Endometrium (tissue), 2 donors: ENCODE measurements at regions not wholly inside any gene's neighbourhood (a gene's known extent, or its start where the extent isn't known, plus 50 kb on each side); places are given as distances from the start of the nearest gene placed in this dataset.

Source experiments
- FAIRE-seq: peaks from 2 replicates; lab custom pipeline; 2012; peaks lifted over from hg19 to GRCh38; lab: Jason Lieb, UNC
- donor health status: control.
- donor health status: control.

DNA sequence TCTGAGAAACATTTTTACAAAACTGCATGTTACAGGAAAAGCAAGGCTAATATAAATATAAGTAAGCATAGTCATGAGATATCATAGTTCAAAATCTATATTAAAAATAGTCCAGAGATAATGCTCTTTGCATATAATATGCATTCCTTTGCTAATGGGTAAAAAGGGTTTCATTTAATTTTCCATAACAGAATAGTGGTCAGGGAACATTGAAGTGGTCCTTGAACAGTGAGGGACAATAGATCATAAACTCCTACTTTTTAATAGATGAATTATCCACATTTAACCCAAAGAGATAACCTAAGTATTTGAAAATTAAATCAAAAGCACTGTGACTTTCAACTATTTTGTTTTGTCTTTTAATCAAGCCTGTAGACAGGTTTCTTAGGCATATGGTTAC is 243.1 kb upstream of the ADGRB3 start:
- FAIRE-seq, result no peak

DNA sequence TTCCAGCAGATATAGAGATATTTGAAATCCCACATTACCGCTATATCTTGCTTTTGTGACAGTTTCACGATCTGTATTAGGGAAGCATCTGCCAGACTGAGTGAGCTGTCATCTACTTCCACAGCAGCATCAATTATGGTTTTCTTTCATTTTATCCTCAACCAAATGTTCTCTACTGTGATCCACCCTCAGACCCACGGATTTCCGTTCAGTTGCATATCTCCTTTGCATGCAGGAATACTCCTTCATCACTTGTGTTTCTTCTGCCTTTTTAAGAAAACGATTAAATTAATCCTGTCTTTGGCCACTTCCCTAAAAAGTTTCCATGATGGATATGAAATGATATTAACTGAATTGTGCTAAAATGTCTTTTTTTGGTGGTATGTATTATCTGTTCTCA is 262.1 kb upstream of the ADGRB3 start:
- no peak for FAIRE-seq

DNA sequence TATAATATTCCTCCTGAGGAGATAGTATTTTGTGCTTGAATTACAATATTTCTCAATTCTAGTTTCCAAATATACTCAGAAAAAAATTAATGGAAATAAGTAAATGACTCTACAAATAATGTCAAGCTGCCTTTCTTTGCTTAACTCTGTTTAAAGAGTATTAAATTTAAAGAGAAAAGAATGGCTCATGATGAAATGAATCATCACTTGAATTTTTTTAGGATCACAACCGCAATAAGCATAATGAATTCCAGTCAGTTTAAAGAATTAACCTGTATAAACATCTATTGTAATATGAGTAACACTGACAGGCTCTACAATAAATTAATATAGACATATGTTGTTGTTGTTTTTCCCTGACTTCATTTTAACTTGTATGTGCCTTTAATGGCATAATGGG is 266.2 kb upstream of the ADGRB3 start:
- FAIRE-seq, result no peak

DNA sequence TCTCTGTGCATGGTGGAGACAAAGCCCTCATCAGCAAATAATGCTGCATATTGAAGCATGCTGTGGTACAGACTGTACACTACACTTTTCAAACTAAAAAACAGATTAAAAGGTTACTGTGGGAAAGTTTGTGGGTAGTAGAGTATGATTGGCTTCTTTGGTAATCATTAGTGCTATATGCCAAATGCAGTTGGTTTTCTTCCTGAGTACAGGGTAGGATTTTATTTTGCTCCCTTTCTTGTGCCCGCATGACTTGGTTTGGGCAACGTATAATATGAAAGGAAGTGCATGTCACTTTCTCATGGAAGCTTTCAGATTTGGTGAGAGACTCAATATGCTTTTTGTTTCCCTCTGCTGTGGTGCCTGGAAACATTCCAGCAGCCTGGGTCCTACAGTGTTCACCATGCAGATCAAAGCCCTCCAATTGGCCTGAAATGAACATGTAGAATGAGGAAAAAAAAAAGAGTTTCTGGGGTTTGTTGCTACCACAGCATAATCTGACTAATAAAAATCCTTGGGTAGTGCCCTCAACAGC is 270.7 kb upstream of the ADGRB3 start:
- no peak for FAIRE-seq

DNA sequence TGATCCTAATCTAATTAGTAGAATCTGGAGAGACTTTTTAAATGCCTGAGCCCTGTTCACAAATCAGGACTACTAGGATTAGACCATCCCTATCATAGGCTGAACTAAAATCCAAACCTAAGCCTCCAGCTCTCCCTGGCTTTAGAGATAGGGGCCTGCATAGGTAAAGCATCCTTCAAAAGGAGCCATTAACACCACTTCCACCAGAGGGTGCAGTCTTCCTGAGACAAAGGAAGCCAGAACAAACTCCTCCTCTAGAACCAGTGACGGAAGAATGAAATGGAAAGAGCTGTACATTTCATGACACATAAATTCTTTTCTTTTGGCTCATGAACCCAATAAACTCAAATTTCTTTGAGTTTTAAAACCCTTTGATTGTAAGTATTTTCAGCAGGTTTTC is 291.2 kb upstream of the ADGRB3 start:
- FAIRE-seq, result no peak

DNA sequence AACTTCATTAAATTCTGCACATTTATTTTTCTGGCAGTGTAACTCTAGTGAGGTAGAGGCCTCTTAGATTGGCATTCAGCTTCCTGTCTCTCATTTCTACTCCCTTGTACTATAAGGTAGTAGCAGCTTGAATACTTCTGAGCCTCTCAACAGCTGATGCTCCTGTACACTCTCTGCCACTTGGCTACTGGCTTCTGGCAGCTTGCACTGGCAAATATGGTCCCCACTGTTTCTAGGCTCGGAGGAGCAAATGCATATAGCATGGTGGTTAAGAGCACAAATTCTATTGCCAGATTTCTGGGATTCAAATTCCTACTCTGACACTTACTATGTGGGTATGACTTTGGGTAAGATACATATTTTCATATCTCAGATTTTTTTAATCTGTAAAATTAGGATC is 292.8 kb upstream of the ADGRB3 start:
- no peak for FAIRE-seq

DNA sequence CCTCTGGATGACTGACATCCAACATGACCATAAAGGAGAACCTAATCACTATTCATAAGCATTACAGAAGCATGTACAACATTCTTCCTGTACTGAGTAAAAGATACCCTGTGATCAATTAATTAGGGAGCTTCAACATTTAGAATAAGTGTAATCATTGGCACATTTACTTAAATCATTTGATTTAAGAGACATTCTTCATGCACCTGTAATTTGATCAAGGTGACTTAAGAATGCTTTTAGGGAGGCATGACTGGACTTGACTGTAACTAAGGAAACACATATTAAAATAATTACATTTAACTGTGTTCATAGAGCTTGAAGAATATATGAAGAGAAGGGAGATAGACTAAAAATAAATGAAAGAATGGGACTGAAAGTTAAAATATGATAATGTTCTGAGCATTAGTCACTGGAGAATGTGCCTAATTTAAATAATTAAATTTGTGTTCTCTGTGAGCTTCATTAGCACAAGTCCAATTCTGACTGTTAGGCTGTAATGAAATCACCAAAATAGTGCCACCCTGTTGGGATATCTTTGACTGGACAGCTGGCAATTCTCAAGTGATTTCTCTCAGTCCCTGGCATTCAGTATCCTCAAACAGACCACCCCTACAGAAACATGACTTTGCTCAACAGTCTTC is 295.5 kb upstream of the ADGRB3 start:
- FAIRE-seq, result no peak

DNA sequence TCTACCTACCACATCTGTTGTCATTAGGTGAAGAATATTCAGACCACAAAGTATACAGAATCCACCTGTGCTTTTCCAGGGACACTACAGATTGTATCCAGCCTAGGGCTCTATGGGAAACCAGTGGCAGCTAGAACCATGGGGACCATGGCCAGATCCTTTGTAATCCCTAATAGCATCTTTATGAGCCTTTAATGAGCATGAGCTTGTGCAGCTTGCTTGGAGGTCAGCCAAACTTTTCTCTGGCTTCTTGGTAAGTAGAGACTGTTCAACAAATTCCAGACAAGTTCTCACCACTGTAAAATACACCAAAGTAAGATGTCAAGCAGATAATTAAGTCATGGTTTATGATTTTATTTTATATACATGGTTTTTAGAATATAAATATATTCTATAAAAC is 301.6 kb upstream of the ADGRB3 start:
- no peak for FAIRE-seq

DNA sequence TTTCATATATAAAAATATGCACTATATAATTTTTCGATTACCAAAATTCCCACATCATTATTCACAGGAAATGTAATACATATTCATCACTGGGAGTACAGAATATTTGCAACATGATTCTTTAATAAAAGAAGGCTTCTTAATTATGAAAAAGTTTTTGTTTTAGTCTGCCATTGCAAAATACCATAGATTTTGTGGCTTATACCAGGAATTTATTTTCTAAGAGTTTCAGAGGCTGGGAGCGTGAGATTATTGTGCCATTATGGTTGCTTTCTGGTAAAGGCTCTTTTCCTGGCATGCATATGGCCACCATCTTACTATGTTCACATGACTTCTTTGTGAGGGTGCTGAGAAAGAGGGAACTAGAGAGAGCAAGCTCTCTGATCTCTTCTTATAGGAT is 306.9 kb upstream of the ADGRB3 start:
- no peak for FAIRE-seq

DNA sequence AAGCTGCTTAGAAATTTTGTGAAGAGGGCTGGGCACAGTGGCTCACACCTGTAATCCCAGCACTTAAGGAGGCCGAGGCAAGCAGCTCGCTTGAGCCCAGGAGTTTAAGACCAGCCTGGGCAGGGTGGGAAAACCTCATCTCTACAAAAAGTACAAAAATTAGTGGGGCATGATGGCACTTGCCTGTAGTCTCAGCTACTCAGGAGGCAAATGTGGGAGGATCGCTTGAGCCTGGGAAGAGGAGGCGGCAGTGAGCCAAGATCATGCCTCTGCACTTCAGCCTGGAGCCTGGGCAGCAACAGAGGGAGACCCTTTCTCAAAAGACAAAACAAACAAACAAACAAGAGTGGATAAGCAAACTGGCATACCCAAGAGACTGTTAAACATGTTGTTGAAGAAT is 308.3 kb upstream of the ADGRB3 start:
- no peak for FAIRE-seq

DNA sequence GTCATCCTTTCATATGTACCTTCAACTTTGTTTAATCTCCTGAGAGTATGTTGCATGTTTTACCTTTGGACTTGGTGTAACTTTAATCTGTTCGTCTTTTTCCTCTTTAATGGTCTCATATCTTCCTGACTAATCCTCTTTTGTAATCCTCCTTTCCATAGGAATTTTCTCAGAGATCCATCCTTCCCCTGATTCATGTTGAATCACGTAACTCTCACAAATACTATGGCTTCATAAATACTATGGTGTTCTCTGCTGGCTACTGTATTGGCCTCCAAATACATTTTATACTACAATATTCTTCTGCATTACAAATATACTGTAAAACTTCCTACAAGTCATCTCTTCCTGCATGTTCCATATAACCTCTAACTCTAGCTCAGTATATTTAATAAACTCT is 317.7 kb upstream of the ADGRB3 start:
- no peak for FAIRE-seq

DNA sequence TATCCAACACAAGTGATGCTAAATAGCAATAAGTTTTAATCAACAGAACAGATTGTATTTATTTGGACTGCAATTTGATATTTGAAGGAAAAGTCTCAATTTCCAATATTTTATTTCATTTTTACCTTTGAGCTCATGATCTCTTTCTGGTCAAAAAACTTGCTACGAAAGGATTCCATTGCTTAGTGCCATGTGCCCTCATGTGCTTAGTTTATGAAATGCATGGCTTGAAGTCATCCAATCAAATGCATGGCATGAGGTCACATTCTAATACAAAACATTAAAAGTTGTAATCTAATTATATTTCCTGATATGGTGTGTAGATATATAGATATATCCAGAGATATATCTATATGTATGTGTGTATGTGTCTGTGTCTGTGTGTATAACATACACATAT is 321.2 kb upstream of the ADGRB3 start:
- no peak for FAIRE-seq

DNA sequence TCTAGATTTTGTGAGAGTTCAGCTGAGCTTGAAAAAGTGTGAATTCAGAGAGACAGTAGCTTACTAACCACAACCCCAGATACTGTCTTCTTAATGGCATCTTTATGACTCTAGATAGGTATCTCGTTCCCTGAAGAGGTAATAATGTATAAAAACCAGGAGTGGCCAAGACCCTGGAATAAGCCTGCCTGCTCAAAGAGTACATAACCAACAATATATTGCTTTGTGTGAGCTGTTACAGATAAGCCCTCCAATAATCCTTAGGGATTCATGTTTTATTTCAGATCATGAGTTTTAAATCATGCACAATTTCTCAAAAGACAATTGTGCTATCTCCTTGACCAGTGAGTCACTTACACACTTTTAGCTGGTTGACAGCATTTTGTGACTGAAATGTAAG is 327.8 kb upstream of the ADGRB3 start:
- no peak for FAIRE-seq

DNA sequence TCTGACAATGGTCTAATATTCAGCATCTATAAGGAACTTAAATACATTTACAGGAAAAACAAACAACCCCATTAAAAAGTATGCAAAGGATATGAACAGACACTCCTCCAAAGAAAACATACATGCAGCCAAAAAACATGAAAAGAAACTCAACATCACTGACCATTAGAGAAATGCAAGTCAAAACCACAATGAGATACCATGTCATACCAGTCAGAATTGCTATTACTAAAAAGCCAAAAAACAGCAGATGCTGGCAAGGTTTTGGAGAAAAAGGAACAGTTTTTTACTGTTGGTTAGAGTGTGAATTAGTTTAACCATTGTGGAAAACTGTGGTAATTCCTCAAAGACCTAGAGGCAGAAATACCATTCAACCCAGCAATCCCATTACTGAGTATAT is 339.0 kb upstream of the ADGRB3 start:
- FAIRE-seq, result no peak

DNA sequence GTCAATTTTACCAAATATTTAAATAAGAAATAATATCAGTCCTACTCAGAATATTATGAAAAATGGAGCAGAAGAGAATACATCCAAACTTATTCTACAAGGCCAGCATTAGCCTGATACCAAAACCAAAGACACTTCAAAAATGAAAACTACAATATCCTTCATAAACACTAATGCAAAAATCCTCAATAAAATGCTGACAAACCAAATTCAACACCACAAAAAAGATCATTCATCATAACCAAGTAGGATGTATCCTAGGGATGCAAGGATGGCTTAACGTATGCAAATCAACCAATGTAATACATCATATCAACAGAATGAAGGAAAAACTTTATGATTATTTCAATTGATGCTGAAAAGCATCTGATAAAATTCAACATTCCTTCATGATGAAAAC is 352.4 kb upstream of the ADGRB3 start:
- no peak for FAIRE-seq

DNA sequence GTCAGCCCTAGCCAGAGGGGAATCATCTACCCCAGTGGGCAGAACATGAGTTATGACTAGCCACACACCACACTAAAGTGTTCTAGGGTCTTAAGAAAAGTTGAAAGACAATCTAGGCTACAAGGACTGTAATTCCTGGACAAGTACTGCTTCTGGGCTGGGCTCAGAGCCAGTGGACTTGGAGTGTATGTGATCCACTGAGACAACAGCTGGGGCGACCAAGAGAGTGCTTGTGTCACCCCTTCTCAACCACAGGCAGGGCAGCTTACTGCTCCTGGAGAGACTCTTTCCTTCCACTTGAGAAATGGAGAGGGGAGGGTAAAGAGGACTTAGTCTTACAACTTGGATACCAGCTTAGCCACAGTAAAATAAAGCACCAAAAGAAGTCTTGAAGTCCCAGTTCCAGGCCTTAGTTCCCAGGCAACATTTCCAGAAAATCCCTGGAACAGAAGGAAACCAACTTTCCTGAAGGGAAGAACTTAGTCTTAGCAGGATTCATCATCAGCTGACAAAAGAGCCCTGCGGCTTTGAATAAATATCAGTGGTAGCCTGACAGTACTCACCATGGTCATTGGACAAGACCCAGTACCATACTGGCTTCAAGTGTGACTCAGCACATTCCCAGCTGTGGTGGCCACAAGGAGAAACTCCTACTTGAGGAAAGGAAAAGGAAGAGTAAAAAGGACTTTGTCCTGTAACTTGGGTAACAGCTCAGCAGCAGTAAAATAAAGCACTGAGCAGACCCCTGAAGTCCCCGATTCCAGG is 355.1 kb upstream of the ADGRB3 start:
- FAIRE-seq, result no peak

DNA sequence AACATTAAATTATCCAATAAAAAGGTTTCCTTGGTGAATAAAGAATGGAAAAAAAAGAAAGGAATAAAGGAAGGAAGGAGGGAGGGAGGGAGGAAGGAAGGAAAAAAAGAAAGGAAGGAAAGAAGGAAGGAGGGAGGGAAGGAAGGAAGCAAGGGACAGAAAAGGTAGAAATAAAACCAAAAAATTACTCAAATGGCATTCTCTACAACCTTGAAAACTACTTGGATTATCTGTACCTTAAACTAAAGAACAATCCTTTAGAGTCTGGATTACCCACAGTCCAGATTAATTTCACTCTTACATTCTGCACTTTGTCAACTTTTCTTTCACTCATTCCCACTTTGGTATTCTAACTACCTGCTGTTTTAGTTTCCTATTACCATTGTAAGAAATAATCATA is 361.8 kb upstream of the ADGRB3 start:
- no peak for FAIRE-seq

DNA sequence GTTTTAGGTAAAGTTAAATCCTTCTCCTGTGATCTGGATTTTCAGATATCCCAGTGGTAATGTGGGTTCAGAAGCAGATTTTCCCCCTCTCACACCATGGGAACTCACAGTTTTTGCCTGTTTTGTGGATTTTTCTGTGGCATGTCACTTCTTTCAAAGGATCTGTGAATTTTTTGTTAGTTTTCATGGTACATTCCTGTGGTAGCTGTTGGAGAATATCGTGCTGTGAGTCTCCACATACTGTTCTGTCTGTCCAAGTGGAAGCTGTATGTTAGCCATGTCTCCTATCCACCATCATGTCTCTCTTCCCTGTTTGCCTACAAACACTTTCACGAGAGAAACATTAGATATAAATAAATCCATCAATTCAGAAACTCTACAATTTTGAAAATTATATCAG is 378.7 kb upstream of the ADGRB3 start:
- FAIRE-seq, result no peak

DNA sequence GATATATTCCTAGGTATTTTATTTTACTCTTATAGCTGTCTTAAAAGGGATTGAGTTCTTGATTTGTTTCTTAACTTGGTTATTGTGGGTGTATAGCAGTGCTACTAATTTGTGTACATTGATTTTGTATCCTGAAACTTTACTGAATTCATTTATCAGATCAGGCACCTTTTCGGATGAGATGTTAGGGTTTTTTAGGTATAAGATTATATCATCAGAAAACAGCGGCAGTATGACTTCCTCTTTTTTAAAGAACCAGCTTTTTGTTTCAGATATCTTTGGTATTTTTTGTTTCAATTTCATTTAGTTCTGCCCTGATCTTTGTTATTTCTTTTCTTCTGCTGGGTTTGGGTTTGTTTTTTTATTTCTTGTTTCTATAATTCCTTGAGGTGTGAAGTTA is 382.4 kb upstream of the ADGRB3 start:
- no peak for FAIRE-seq

DNA sequence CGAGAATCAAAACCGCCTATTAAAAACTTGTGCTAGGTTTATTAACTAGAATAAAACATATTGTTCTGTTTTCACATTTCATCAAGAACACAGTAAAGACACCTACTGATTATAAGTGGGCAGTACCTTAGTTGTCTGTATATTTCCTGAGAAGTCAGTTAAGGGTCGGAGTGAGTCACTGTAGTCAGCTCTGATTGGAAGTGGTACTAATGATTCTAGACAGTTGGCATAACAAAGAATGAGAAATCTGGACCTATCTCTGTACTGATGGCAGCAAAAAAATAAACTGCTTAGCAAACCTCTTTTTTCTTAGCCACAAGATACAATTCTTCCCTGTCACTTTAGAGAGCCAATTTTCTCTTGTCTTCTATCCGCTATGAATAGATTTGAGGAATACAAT is 387.3 kb upstream of the ADGRB3 start:
- FAIRE-seq, result no peak

DNA sequence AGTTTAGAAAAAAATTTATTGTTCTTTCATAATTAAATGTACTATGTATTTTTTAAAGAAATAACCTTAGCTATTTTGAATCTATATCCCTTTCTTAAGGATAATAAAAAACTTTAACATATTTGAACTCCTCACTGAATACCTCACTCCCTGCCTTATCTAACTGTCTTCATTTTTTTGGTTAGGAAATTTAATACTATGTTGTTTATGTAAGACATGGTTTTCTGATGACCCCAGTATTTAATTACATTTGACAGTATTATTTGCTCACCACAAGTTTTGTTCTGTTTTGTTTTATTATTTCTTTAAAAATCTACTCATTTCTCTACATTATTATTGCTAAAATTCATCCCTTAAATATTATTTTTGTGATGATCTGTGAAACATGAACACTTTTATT is 394.4 kb upstream of the ADGRB3 start:
- FAIRE-seq, result no peak

DNA sequence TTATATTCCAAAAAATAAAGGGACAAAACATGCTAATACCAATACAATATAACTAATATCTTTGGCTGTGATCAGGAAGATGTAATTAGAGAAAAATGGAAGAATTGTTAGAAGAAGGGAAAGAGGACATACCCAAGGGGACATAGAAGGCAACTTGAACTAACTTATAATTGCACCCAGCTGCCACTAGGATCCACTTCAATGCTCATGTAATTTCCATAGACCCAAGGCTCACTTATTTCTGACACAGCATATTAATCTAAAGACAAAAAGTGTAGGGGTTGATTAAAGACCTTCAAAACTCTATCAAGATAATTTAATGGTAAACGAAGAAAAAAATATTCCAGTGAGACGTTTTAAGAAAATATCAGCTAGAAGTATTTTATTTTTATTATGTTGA is 396.0 kb upstream of the ADGRB3 start:
- FAIRE-seq, result no peak

DNA sequence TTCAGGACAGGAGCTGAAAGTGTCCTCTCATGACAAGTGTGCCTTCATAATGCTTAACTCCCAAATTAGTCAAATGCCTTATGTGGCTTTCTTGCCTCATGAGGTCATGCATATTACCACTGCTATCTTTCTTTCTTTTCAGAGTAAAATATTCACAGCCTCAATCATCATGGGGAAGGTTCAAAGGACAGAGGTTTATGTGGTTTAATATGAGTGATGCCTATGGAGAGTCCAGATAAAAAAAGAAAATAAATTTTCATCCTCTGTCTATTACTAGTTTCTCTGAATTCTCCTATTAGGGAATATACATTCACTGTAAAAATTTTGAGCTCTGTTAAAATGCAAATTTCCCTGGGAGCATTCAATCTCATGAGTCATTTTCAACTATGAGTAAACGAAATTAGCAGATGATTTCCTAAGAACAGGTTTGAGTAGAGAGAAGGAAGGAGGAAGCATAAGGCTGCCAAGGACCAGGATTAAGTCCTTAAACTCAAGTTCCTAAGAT is 396.9 kb upstream of the ADGRB3 start:
- FAIRE-seq, result no peak

DNA sequence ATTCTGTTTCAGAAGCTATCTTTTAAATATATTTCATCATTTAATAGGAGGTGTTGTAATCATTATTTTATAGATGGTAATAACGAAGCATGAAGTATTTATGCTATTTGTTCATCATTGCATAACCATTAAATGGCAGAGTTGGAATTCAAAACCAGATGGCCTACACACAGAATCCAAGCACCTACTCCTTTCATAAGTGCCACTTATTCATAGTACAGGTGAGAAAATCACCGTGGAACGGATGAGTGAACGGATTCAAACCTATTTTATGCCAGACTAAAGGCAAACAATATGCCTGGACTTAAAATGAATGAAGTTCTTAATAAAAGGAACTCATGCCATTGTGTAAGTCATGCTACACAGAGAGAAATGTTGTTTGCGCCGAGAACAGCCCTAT is 397.9 kb upstream of the ADGRB3 start:
- FAIRE-seq, result no peak
